Ectodermal cell (in vitro differentiated cells): ENCODE measurements at regions not wholly inside any gene's neighbourhood (a gene's known extent, or its start where the extent isn't known, plus 50 kb on each side); places are given as distances from the start of the nearest gene placed in this dataset.
"Not testable (repeated sequence)": the region's sequence is repeated elsewhere in the genome, so short reads cannot be mapped to it uniquely, and the experiment has no call there.

Source experiments
- H3K27ac ChIP-seq: 2 replicates; pipeline ENCODE4 v1.7.0; 2013; ENCODE audit warnings: mild to moderate bottlenecking, low read depth, low read length; ENCODE audit not compliant: insufficient read depth, poor library complexity, severe bottlenecking
- H3K27me3 ChIP-seq: 2 replicates; pipeline ENCODE4 v1.7.0; 2013; ENCODE audit warnings: mild to moderate bottlenecking, low read length; ENCODE audit not compliant: insufficient read depth, control insufficient read depth, poor library complexity, severe bottlenecking
- H3K36me3 ChIP-seq: one replicate; pipeline ENCODE4 v1.7.0; 2013; ENCODE audit warnings: low read length; ENCODE audit not compliant: control insufficient read depth, insufficient read depth
- H3K4me1 ChIP-seq: one replicate; pipeline ENCODE4 v1.7.0; 2013; ENCODE audit warnings: low read length; ENCODE audit not compliant: control insufficient read depth, insufficient read depth
- H3K4me3 ChIP-seq: 2 replicates; pipeline ENCODE4 v1.7.0; 2013; ENCODE audit warnings: low read depth, low read length, control low read depth; ENCODE audit not compliant: insufficient read depth
- H3K9me3 ChIP-seq: 2 replicates; pipeline ENCODE4 v1.7.0; 2013; ENCODE audit warnings: mild to moderate bottlenecking, low read length, moderate library complexity; ENCODE audit not compliant: control insufficient read depth
- WGBS, 2 experiments: methylation state at CpG; one replicate each; pipeline ENCODE4 v1.1.7; 2013; ENCODE audit warnings: missing lambda C conversion rate in 2 of 2; 5-methylcytosine and 5-hydroxymethylcytosine counted together

DNA sequence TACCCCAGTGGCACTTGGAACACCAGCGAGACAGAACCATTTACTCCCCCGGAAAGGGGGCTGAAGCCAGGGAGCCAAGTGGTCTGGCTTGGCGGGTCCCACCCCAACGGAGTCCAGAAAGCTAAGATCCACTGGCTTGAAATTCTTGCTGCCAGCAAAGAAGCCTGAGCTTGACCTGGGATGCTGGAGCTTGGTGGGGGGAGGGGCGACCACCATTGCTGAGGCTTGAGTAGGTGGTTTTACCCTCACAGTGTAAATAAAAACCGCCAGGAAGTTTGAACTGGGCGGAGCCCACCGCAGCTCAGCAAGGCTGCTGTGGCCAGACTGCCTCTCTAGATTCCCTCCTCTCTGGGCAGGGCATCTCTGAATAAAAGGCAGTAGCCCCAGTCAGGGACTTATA is 62.8 kb downstream of the RPS24 start:
- H3K27me3 ChIP-seq, result not testable (repeated sequence)
- WGBS, 2 experiments, result 73 to 76% methylated on average over 8 of the region's 8 CpGs

GRCh38 chr10:78102593-78102992 is 68.9 kb downstream of the RPS24 start:
- not testable (repeated sequence) for H3K36me3 ChIP-seq, H3K4me1 ChIP-seq, H3K9me3 ChIP-seq, H3K27me3 ChIP-seq, H3K27ac ChIP-seq, H3K4me3 ChIP-seq
- WGBS, 2 experiments, result 100% methylated on average over 1 of the region's 2 CpGs

More for the DNA sequence above, 62.8 kb downstream of the RPS24 start:
- H3K4me3 ChIP-seq, H3K27ac ChIP-seq, H3K9me3 ChIP-seq, H3K4me1 ChIP-seq, H3K36me3 ChIP-seq: not testable (repeated sequence)

GRCh38 chr10:78109210-78109609 is 75.5 kb downstream of the RPS24 start:
- Histone ChIP-seq H3K27me3 (no peaks in the 10 kb centered on the region), H3K4me1 (no peaks in the 10 kb centered on the region), H3K9me3 (no peaks in the 10 kb centered on the region), H3K27ac (no peak overlapping the region), H3K36me3 (no peaks in the 10 kb centered on the region), H3K4me3 (no peak overlapping the region)
- WGBS, 2 experiments, result 16 to 21% methylated on average over 2 of the region's 2 CpGs

- Histone ChIP-seq H3K4me1 (no peaks in the 10 kb centered on the region), H3K36me3 (no peaks in the 10 kb centered on the region), H3K27me3 (no peaks in the 10 kb centered on the region), H3K4me3 (no peak overlapping the region), H3K27ac (no peak overlapping the region), H3K9me3 (no peaks in the 10 kb centered on the region)
- 89 to 93% methylated on average over 7 of the region's 7 CpGs for WGBS, 2 experiments
These were observed 81.6 kb downstream of the RPS24 start for GRCh38 chr10:78115135-78115853.

DNA sequence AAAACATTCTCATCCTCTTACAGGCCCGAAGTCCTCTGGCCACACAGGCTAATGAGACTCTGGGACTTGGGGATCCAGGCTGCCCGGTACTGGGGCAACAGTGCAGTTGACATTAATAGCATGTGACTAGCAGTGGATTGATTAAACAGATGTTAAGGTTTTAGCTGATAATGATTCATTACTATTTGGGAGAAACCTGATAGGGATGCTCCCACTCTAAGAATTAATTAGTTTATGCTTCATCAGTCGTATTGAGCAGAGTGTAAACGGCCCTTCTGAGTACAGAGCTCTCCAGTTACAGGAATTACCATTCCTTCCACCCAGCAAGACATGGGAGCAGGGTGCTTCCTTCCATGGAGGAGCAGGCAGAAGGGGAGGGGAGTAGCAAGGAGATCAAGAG is 82.7 kb downstream of the RPS24 start:
- H3K27ac ChIP-seq, result no peak overlapping the region
- no peak overlapping the region for H3K4me3 ChIP-seq
- H3K36me3 ChIP-seq, result no peaks in the 10 kb centered on the region
- H3K9me3 ChIP-seq, result no peaks in the 10 kb centered on the region
- no peaks in the 10 kb centered on the region for H3K27me3 ChIP-seq
- 88 to 89% methylated on average over 4 of the region's 4 CpGs for WGBS, 2 experiments
- no peaks in the 10 kb centered on the region for H3K4me1 ChIP-seq

- Histone ChIP-seq H3K27me3 (no peaks in the 10 kb centered on the region), H3K9me3 (peaks cover 7% of the 10 kb centered on the region), H3K4me1 (no peaks in the 10 kb centered on the region), H3K36me3 (no peaks in the 10 kb centered on the region), H3K27ac (no peak overlapping the region), H3K4me3 (no peak overlapping the region)
These were observed 84.9 kb downstream of the RPS24 start for GRCh38 chr10:78118591-78118990.

- H3K4me1 ChIP-seq, result no peaks in the 10 kb centered on the region
- no peaks in the 10 kb centered on the region for H3K27me3 ChIP-seq
- no peak overlapping the region for H3K4me3 ChIP-seq
- no peak overlapping the region for H3K27ac ChIP-seq
- no peaks in the 10 kb centered on the region for H3K36me3 ChIP-seq
- peaks cover 7% of the 10 kb centered on the region for H3K9me3 ChIP-seq
These were observed 88.1 kb downstream of the RPS24 start for GRCh38 chr10:78121801-78122200.

- Histone ChIP-seq H3K36me3 (no peaks in the 10 kb centered on the region), H3K9me3 (peaks cover 7% of the 10 kb centered on the region), H3K27ac (no peak overlapping the region), H3K4me3 (no peak overlapping the region), H3K27me3 (no peaks in the 10 kb centered on the region), H3K4me1 (no peaks in the 10 kb centered on the region)
- WGBS, 2 experiments, result 88 to 90% methylated on average over 1 of the region's 1 CpG
These were observed 90.5 kb downstream of the RPS24 start for GRCh38 chr10:78124167-78124566.

DNA sequence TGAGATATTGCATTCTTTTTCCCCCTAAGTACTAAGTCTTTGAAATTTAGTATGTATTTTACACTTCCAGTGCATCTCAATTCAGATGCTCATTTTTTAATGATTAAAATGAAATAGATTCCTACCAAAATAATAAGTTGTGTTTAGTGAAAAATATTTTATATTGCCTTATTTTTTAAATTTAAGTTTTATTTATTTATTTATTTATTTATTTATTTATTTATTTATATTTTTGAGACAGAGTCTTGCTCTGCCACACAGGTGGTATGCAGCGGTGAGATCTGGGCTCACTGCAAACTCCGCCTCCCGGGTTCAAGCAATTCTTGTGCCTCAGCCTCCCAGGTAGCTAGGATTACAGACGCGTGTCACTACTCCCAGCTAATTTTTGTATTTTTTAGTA is 95.5 kb downstream of the RPS24 start:
- no peaks in the 10 kb centered on the region for H3K4me1 ChIP-seq
- H3K9me3 ChIP-seq, result no peaks in the 10 kb centered on the region
- H3K4me3 ChIP-seq, result no peak overlapping the region
- H3K27ac ChIP-seq, result no peak overlapping the region
- WGBS, 2 experiments, result 92 to 93% methylated on average over 5 of the region's 5 CpGs
- H3K27me3 ChIP-seq, result no peaks in the 10 kb centered on the region
- no peaks in the 10 kb centered on the region for H3K36me3 ChIP-seq

- 87 to 89% methylated on average over 9 of the region's 9 CpGs for WGBS, 2 experiments
- Histone ChIP-seq H3K27me3 (no peaks in the 10 kb centered on the region), H3K4me3 (no peak overlapping the region), H3K36me3 (no peaks in the 10 kb centered on the region), H3K27ac (no peak overlapping the region), H3K4me1 (no peaks in the 10 kb centered on the region), H3K9me3 (no peaks in the 10 kb centered on the region)
These were observed 97.5 kb downstream of the RPS24 start for GRCh38 chr10:78130966-78131710.
